Stimulated activated effector memory CD8-positive, alpha-beta T cell treated with anti-CD3 and anti-CD28 coated beads, Interleukin-12 subunit alpha, Interleukin-12 subunit beta, amount 100 ng/mL, for 72 hours (primary cell): ENCODE measurements at regions not wholly inside any gene's neighbourhood (a gene's known extent, or its start where the extent isn't known, plus 50 kb on each side); places are given as distances from the start of the nearest gene placed in this dataset.
"Not testable (repeated sequence)": the region's sequence is repeated elsewhere in the genome, so short reads cannot be mapped to it uniquely, and the experiment has no call there.

Source experiments
- ATAC-seq: fragments of 150-1000 bp; cut with Tn5 transposase; 2 replicates; pipeline ENCODE4 v1.10.0; 2021
- DNase-seq, 2 donors: peaks; one replicate each; pipeline ENCODE4 v3.0.0; 2021 to 2022; ENCODE audit warnings: low spot score in 2 of 2
- H3K27ac Mint-ChIP-seq: one replicate; pipeline ENCODE4 v1.8.0; 2022; ENCODE audit warnings: mild to moderate bottlenecking, mixed read lengths
- H3K36me3 Mint-ChIP-seq: one replicate; pipeline ENCODE4 v1.8.0; 2022; ENCODE audit warnings: mild to moderate bottlenecking, mixed read lengths
- H3K4me1 Mint-ChIP-seq: one replicate; pipeline ENCODE4 v1.8.0; 2022; ENCODE audit warnings: mixed read lengths
- H3K4me3 Mint-ChIP-seq: one replicate; pipeline ENCODE4 v1.8.0; 2022; ENCODE audit warnings: mild to moderate bottlenecking, mixed read lengths
- H3K9me3 Mint-ChIP-seq: one replicate; pipeline ENCODE4 v1.8.0; 2022; ENCODE audit warnings: mixed read lengths

DNA sequence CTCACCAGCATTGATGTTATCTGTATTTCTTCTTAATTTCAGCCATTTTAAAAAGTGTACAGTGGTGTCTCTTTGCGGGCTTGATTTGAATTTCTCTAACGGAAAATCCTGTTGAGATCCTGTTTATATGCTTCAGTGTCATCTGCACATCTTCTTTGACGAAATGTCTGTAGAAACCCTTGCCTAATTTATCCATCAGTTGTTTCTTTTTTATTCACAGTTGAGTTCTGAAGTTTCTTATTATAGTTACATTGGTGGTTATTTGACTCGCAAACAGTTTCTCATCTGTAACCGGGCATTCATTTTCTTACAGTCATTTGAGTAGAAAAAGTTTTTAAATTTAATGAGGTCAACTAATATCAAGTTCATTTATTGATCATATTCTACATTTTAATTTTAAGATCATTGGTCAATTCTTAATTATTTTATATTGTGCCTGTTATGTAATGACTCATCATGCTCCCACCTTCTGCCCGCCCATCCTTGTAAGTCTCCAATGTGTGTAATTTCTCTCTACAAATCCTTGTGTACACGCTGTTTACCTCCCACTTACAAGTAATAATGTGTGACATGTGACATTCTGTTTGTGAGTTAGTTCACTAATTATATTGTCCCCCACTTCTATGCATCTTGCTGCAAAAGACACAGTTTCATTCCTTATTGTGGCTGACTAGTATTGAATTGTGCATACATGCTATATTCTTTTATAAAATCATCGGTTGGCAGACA lies 1242.8 kb downstream of the TMEM121 start:
- Mint-ChIP-seq H3K27ac (peak overlapping the region; percentile 15), H3K4me1 (peaks cover 40% of the 10 kb centered on the region)
- H3K4me3 Mint-ChIP-seq, H3K36me3 Mint-ChIP-seq, ATAC-seq, H3K9me3 Mint-ChIP-seq, DNase-seq: not testable (repeated sequence)

DNA sequence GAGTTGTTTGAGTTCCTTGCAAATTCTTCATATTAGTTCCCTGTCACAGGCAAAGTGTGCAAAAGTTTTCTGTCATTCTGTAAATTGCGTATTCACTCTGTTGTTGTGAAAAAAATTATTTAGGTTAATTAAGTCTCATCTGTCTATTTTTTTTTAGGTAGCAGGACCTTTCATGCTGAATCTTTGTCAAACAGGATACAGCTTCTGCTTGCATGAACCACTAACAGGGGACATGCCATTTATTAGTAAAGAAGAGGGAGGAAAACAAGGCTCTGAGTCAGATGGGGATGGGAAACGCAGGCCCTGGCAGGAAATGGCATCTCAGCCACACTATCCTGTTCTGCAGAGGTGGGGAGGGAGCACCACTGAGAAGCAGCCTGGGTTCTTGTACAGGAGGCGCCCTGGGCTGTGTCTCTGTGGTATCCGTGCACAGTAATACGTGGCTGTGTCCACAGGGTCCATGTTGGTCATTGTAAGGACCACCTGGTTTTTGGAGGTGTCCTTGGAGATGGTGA lies 1243.8 kb downstream of the TMEM121 start:
- not testable (repeated sequence) for H3K4me3 Mint-ChIP-seq, H3K27ac Mint-ChIP-seq, DNase-seq, H3K9me3 Mint-ChIP-seq, H3K36me3 Mint-ChIP-seq
- H3K4me1 Mint-ChIP-seq, result peaks cover 51% of the 10 kb centered on the region
- ATAC-seq, result peak; percentile 84

DNA sequence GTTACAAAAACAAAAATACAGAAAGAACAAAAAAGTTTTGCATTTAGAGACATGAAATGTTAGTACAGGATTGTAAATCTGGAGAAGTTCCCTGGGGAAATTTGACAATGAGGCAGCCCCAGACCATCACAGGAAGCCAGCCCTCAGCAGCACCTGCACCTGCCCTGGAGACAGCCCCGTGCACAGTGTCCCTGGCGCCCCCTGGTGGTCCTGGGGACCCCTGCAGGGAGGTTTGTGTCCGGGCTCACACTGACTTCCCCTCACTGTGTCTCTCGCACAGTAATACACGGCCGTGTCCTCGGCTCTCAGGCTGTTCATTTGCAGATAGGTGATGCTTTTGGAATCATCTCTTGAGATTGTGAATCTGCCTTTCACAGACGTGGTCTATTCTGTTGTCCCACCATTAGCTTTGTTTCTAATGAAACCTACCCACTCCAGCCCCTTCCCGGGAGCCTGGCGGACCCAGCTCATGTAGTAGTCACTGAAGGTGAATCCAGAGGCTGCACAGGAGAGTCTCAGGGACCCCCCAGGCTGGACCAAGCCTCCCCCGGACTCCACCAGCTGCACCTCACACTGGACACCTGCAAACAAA lies 1248.6 kb downstream of the TMEM121 start:
- ATAC-seq (peak; percentile 57), DNase-seq (peak; percentile 86 to 92)
- H3K9me3 Mint-ChIP-seq, H3K36me3 Mint-ChIP-seq: not testable (repeated sequence)
- H3K4me1 Mint-ChIP-seq, result peaks cover 34% of the 10 kb centered on the region
- H3K4me3 Mint-ChIP-seq, result peak overlapping the region; percentile 17
- H3K27ac Mint-ChIP-seq, result peak overlapping the region; percentile 58

DNA sequence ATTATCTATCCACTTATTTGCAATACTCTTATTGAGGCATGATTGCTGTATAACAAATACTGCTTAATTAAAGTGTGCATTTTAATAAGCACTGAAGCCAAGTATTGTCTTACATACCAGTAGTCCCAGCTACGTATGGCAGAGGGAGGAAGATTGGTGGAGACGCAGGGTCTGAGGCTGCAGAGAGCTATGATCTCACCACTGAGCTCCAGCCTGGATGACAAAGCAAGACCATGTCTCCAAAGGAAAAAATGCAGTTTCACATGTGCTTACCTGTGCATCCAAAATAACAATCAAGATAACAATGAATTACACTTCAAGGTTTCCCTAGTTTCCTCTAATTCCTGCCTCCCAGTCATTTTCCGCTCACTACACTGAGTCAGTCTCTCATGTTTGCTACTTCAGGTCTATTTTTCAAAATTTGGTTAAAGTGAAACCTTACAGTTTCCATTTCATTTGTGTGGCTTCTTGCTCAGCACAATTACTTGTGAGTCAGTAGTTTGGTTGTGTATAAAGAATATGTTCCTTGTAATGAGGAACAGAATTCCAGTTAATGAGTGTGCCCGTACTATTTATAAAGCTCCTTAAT lies 1250.1 kb downstream of the TMEM121 start:
- Mint-ChIP-seq H3K36me3 (no peaks in the 10 kb centered on the region), H3K4me1 (peaks cover 25% of the 10 kb centered on the region), H3K27ac (no peak overlapping the region), H3K4me3 (no peak overlapping the region), H3K9me3 (no peaks in the 10 kb centered on the region)
- DNase-seq, result no peak
- peak; percentile 81 for ATAC-seq

DNA sequence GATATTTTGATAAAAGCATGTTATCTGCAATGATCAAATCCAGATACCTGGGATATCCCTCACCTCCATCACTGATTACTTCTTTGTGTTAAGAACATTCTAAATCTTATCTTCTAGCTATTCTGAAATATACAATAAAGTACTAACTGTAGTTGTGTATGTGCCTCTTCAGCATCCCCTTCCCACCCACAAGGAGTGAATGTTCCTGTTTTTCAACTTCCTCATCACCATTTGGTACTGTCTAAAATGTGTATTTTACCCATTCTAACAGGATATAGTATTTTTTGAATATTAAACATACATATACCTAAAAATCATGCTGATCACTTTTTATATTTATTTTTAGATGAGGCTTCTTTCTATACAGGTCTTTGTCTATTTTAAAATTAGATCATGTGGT lies 1252.6 kb downstream of the TMEM121 start:
- Mint-ChIP-seq H3K4me1 (peaks cover 25% of the 10 kb centered on the region), H3K36me3 (no peaks in the 10 kb centered on the region), H3K27ac (no peak overlapping the region), H3K9me3 (no peaks in the 10 kb centered on the region), H3K4me3 (no peak overlapping the region)
- ATAC-seq (no peak), DNase-seq (no peak)

DNA sequence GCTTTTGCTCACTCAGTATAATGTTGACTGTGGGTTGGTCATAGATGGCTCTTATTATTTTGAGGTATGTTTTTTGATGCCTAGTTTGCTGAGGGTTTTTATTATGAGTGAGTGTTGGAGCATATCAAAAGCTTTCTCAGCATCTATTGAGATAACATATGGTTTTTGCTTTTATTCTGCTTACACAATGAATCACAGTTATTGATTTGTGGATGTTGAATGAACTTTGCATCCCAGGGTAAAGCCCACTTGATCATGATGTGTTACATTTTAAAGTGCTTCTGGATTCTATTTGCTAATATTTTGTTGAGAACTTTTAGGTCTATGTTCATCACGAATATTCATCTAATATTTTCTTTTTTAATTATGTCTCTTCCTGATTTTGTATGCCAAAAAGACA lies 1260.3 kb downstream of the TMEM121 start:
- Mint-ChIP-seq H3K9me3 (no peaks in the 10 kb centered on the region), H3K4me1 (no peaks in the 10 kb centered on the region), H3K27ac (no peak overlapping the region), H3K36me3 (no peaks in the 10 kb centered on the region), H3K4me3 (no peak overlapping the region)
- DNase-seq, result no peak
- no peak for ATAC-seq

DNA sequence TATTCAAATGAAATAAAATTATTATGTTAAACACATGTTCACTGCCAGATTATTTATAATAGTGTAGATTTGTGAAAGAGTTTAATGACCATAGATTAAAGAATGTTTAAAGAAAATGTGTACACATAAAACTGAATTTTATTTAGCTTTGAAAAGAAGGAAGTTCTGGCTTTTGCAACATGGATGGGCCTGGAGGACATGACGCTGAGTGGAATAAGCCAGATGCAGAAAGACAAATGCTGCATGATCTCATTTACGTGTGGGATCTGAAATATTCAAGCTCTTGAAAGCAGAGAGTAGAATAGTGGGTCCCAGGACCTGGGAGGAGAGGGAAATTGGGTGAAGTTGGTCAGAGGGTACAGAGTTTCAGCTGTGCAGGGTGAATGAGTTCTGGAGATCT lies 1261.2 kb downstream of the TMEM121 start:
- peak overlapping the region; percentile 38 for H3K27ac Mint-ChIP-seq
- ATAC-seq, result no peak
- no peak for DNase-seq
- no peaks in the 10 kb centered on the region for H3K4me1 Mint-ChIP-seq
- H3K36me3 Mint-ChIP-seq, result no peaks in the 10 kb centered on the region
- H3K9me3 Mint-ChIP-seq, result no peaks in the 10 kb centered on the region
- no peak overlapping the region for H3K4me3 Mint-ChIP-seq

DNA sequence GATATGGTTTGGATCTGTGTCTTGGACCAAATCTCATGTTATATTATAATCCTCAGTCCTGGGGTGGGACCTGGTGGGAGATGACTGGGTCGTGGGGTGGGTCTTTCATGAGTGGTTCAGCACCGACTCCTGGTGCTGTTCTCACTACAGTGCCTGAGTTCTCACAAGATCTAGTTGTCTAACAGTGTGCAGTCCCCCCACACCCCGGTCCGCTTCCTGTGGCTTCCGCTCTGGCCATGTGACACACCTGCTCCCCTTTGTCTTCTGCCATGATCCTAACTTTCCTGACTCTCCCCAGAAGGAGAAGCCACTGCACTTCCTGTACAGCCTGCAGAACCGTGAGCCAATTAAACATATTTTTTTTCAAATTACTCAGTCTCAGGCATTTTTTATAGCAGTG lies 1262.2 kb downstream of the TMEM121 start:
- H3K36me3 Mint-ChIP-seq, result no peaks in the 10 kb centered on the region
- ATAC-seq (no peak), DNase-seq (no peak)
- no peaks in the 10 kb centered on the region for H3K4me1 Mint-ChIP-seq
- no peak overlapping the region for H3K4me3 Mint-ChIP-seq
- H3K27ac Mint-ChIP-seq, result no peak overlapping the region
- no peaks in the 10 kb centered on the region for H3K9me3 Mint-ChIP-seq

DNA sequence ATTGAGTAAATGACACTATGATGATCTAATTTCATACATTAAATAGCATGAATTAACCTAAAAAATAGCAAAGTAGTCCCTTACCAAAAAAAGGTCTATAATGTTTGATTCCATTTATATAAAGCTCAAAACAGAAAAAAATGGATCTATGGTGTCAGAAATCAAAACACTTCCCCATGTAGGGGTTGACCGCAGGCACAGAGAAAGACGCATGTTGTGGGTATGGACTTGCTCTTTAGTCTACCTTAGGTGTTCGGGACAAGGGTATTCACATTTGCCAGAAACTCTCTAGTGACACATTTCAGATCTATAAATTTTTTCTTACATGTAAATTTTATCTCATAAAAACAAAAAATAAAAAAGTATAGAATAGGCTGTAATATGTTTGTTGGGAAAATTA lies 1262.9 kb downstream of the TMEM121 start:
- Mint-ChIP-seq H3K9me3 (no peaks in the 10 kb centered on the region), H3K4me3 (no peak overlapping the region), H3K36me3 (no peaks in the 10 kb centered on the region), H3K4me1 (no peaks in the 10 kb centered on the region), H3K27ac (no peak overlapping the region)
- ATAC-seq (no peak), DNase-seq (no peak)

DNA sequence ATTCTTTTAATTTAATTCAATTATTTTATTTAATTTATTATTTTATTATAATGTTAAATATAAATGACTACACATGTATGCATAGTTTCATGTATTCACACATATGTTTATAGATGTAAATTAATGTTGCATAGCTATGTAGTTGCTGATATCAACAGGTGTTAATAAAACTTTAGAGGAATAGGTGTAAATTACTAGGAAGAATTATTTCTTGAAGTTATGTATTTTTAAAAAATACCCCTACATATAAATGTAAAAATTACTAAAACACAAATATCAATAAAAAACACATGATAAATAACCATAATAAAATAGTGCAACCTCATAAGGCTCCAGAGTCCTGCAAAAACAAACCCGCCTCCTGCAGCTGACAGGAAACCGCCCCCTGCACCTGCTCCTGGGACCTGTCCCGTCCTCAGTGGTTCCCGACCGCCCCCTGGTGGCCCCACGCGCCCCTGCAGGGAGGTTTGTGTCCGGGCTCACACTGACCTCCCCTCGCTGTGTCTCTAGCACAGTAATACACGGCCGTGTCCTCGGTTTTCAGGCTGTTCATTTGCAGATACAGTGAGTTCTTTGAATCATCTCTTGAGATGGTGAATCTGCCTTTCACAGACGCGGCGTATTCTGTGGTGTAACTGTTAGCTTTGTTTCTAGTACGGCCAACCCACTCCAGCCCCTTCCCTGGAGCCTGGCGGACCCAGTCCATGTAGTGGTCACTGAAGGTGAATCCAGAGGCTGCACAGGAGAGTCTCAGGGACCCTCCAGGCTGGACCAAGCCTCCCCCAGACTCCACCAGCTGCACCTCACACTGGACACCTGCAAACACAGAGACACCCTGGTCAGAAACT lies 1264.0 kb downstream of the TMEM121 start:
- H3K4me1 Mint-ChIP-seq, result no peaks in the 10 kb centered on the region
- ATAC-seq (peak; percentile 74), DNase-seq (peak; percentile 85 to 91)
- no peak overlapping the region for H3K4me3 Mint-ChIP-seq
- no peaks in the 10 kb centered on the region for H3K36me3 Mint-ChIP-seq
- H3K27ac Mint-ChIP-seq, result no peak overlapping the region
- no peaks in the 10 kb centered on the region for H3K9me3 Mint-ChIP-seq

DNA sequence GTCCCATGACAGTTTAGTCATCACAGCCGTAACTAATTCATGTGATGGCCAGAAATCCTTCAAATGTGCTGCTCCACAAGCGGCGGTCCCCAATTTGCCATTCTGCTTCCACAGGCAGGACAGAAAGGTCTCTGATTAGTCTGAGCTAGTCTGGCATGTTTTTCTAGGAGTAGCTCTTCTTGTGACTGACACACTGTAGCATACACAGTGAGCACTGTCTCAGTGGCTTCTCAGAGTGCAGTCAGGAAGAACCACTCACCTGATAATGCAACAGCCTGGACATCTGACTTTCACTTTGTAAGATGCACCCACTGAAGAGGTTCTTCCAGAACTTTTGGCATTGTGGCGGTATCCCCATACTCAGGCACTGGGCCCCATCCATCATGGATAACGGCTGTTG lies 1266.2 kb downstream of the TMEM121 start:
- no peaks in the 10 kb centered on the region for H3K36me3 Mint-ChIP-seq
- no peak for ATAC-seq
- no peaks in the 10 kb centered on the region for H3K9me3 Mint-ChIP-seq
- no peak overlapping the region for H3K4me3 Mint-ChIP-seq
- H3K4me1 Mint-ChIP-seq, result no peaks in the 10 kb centered on the region
- DNase-seq, result no peak
- H3K27ac Mint-ChIP-seq, result no peak overlapping the region

DNA sequence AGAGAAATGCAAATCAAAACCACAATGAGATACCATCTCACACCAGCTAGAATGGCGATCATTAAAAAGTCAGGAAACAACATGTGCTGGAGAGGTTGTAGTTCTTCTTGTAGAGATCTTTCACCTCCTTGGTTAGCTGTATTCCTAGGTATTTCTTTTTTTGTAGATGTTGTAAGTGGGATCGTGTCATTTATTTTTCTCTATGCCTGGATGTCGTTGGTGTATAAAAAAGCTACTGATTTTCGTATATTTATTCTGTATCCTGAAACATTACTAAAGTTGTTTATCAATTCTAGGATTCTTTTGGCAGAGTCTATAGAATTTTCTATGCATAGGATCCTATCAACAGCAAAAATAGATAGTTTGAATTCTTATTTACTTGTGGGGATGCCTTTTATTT lies 1271.8 kb downstream of the TMEM121 start:
- H3K27ac Mint-ChIP-seq, ATAC-seq, H3K9me3 Mint-ChIP-seq, H3K4me3 Mint-ChIP-seq, H3K36me3 Mint-ChIP-seq, H3K4me1 Mint-ChIP-seq, DNase-seq: not testable (repeated sequence)

DNA sequence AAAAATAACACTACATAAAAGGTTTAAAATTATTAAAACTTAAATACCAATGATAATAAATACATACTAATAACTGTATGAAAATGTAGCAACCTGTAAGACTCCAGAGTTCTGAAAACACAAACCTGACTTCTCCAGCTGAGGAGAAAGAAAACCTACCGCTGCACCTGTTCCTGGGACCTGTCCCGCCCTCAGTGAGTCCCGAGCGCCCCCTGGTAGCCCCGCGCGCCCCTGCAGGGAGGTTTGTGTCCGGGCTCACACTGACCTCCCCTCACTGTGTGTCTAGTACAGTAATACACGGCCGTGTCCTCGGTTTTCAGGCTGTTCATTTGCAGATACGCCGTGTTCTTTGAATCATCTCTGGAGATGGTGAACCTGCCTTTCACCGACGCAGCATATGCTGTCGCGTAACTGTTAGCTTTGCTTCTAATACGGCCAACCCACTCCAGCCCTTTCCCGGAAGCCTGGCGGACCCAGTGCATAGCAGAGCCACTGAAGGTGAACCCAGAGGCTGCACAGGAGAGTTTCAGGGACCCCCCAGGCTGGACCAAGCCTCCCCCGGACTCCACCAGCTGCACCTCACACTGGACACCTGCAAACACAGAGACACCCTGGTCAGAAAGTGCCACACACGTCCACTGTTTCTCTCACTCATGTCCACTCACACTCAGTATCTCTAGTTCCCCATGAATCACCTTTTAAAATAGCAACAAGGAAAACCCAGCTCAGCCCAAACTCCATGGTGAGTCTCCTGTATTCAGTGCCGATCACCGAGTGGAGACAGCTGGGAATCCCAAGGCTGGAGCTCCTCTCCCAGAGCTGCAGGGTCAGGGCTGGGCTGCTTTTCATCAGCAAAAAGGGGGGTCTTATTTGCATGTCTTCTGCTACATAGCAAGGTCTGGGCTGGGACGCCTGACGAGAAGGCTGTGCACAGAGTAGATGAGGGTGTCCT lies 1276.3 kb downstream of the TMEM121 start:
- Mint-ChIP-seq H3K36me3 (no peaks in the 10 kb centered on the region), H3K4me3 (no peak overlapping the region), H3K9me3 (no peaks in the 10 kb centered on the region), H3K27ac (no peak overlapping the region), H3K4me1 (no peaks in the 10 kb centered on the region)
- ATAC-seq, result no peak
- no peak for DNase-seq

DNA sequence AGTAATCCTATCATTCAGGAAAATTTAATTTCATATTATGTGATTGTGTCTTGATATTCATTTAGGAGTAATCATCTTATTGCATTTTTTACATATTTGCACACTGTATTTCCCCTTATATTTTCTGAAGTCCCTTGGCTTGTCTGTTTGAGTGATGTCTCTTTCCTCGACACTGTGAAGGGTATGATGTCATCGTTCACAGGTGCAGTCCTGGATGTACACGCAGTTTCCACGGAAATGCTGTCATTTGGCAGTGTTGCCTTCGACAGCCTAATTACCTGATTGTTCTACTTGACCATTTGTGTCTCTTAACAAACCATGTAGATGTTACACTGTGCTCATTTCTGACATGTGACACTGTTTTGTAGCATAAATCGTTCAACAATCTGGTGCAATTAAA lies 1277.0 kb downstream of the TMEM121 start:
- Mint-ChIP-seq H3K9me3 (no peaks in the 10 kb centered on the region), H3K27ac (no peak overlapping the region), H3K36me3 (no peaks in the 10 kb centered on the region), H3K4me1 (no peaks in the 10 kb centered on the region), H3K4me3 (no peak overlapping the region)
- ATAC-seq, result no peak
- no peak for DNase-seq
